H9 (cell line): ENCODE measurements at regions not wholly inside any gene's neighbourhood (a gene's known extent, or its start where the extent isn't known, plus 50 kb on each side); places are given as distances from the start of the nearest gene placed in this dataset.
A peak's percentile ranks its signal among the peaks of the same experiment; 100 is the strongest.

Experiments
- DNase-seq: peaks from one replicate; pipeline ENCODE4 v3.0.0-alpha.2; 2017
- H2AFZ ChIP-seq: one replicate; pipeline ENCODE4 v1.6.1; 2013; ENCODE audit warnings: mild to moderate bottlenecking, low read length, control low read depth, moderate library complexity
- H2AK5ac ChIP-seq: 2 replicates; pipeline ENCODE4 v1.6.1; 2013; ENCODE audit warnings: low read length, control low read depth, mixed read lengths; ENCODE audit not compliant: insufficient read length
- H2BK120ac ChIP-seq: one replicate; pipeline ENCODE4 v1.6.1; 2013; ENCODE audit warnings: low read depth, mild to moderate bottlenecking, low read length, control low read depth, inconsistent platforms; ENCODE audit not compliant: poor library complexity, severe bottlenecking
- H2BK12ac ChIP-seq: 2 replicates; pipeline ENCODE4 v1.6.1; 2013; ENCODE audit warnings: low read length, control low read depth, mixed read lengths, low read depth; ENCODE audit not compliant: insufficient read length
- H2BK15ac ChIP-seq: 2 replicates; pipeline ENCODE4 v1.6.1; 2013; ENCODE audit warnings: low read depth, low read length, control low read depth
- H2BK20ac ChIP-seq: one replicate; pipeline ENCODE4 v1.6.1; 2013; ENCODE audit warnings: low read depth, mild to moderate bottlenecking, low read length, control low read depth, inconsistent platforms; ENCODE audit not compliant: poor library complexity, severe bottlenecking
- H2BK5ac ChIP-seq: 2 replicates; pipeline ENCODE4 v1.6.1; 2013; ENCODE audit warnings: low read length, control low read depth, mixed read lengths; ENCODE audit not compliant: insufficient read length
- H3K14ac ChIP-seq: 2 replicates; pipeline ENCODE4 v1.6.1; 2013; ENCODE audit warnings: low read length, control low read depth; ENCODE audit not compliant: insufficient read depth
- H3K18ac ChIP-seq: 2 replicates; pipeline ENCODE4 v1.6.1; 2013; ENCODE audit warnings: low read depth, mild to moderate bottlenecking, mixed read lengths, low read length, control low read depth; ENCODE audit not compliant: insufficient read length
- H3K23ac ChIP-seq: 2 replicates; pipeline ENCODE4 v1.6.1; 2013; ENCODE audit warnings: low read length, control low read depth, mixed read lengths, low read depth; ENCODE audit not compliant: insufficient read length
- H3K23me2 ChIP-seq: 2 replicates; pipeline ENCODE4 v1.6.1; 2013; ENCODE audit warnings: low read depth, mild to moderate bottlenecking, mixed read lengths, low read length, control low read depth; ENCODE audit not compliant: insufficient read length, poor library complexity, severe bottlenecking
- H3K27ac ChIP-seq: 2 replicates; pipeline ENCODE4 v1.5.1; 2013; ENCODE audit warnings: low read length, control low read depth, mixed read lengths, low read depth; ENCODE audit not compliant: insufficient read length
- H3K27me3 ChIP-seq: 2 replicates; pipeline ENCODE4 v1.6.1; 2013; ENCODE audit warnings: low read length, control low read depth, inconsistent platforms; ENCODE audit not compliant: insufficient read depth
- H3K4ac ChIP-seq: 2 replicates; pipeline ENCODE4 v1.6.1; 2013; ENCODE audit warnings: low read depth, mild to moderate bottlenecking, control low read depth, inconsistent platforms, low read length, moderate library complexity
- H3K4me1 ChIP-seq: 2 replicates; pipeline ENCODE4 v1.6.1; 2013; ENCODE audit warnings: low read length, control low read depth, inconsistent platforms; ENCODE audit not compliant: insufficient read depth
- H3K4me2 ChIP-seq: 2 replicates; pipeline ENCODE4 v1.6.1; 2013; ENCODE audit warnings: low read length, control low read depth, mixed read lengths; ENCODE audit not compliant: insufficient read length, insufficient read depth
- H3K56ac ChIP-seq: 2 replicates; pipeline ENCODE4 v1.6.1; 2013; ENCODE audit warnings: low read depth, mild to moderate bottlenecking, mixed read lengths, low read length, control low read depth; ENCODE audit not compliant: insufficient read length
- H3K79me1 ChIP-seq: 2 replicates; pipeline ENCODE4 v1.6.1; 2013; ENCODE audit warnings: low read depth, mild to moderate bottlenecking, moderate library complexity, low read length, control low read depth, inconsistent platforms; ENCODE audit not compliant: insufficient read depth, poor library complexity, severe bottlenecking
- H3K79me2 ChIP-seq: 2 replicates; pipeline ENCODE4 v1.6.1; 2013; ENCODE audit warnings: low read length, control low read depth, inconsistent platforms; ENCODE audit not compliant: insufficient read depth
- H3K9ac ChIP-seq: 2 replicates; pipeline ENCODE4 v1.6.1; 2013; ENCODE audit warnings: low read length, control low read depth, mixed read lengths; ENCODE audit not compliant: insufficient read length; ENCODE audit errors: extremely low read depth
- H3K9me3 ChIP-seq: one replicate; pipeline ENCODE4 v1.6.1; 2013; ENCODE audit warnings: low read depth, low read length, inconsistent platforms; ENCODE audit not compliant: control insufficient read depth
- H3T11ph ChIP-seq: one replicate; pipeline ENCODE4 v1.6.1; 2013; ENCODE audit warnings: mild to moderate bottlenecking, low read length, control low read depth, inconsistent platforms
- H4K20me1 ChIP-seq: one replicate; pipeline ENCODE4 v1.6.1; 2013; ENCODE audit not compliant: control insufficient read depth, insufficient read length, insufficient read depth
- H4K5ac ChIP-seq: 2 replicates; pipeline ENCODE4 v1.6.1; 2013; ENCODE audit warnings: low read depth, mild to moderate bottlenecking, mixed read lengths, low read length, control low read depth; ENCODE audit not compliant: insufficient read length
- H4K8ac ChIP-seq: replicated peaks from 2 replicates; pipeline ENCODE4 v1.6.1; 2013; ENCODE audit warnings: low read length, control low read depth, mixed read lengths, low read depth; ENCODE audit not compliant: insufficient read length
- H4K91ac ChIP-seq: 2 replicates; pipeline ENCODE4 v1.6.1; 2013; ENCODE audit warnings: low read depth, mild to moderate bottlenecking, moderate library complexity, mixed read lengths, low read length, control low read depth; ENCODE audit not compliant: insufficient read length
- H3K27ac Mint-ChIP-seq, 3 experiments: 2 replicates in 2 of 3; 3 replicates in 1 of 3; pipeline ENCODE4 v1.8.0; 2020 to 2021; ENCODE audit warnings: mixed read lengths in 3 of 3, mild to moderate bottlenecking in 1 of 3, moderate library complexity in 1 of 3
- H3K27me3 Mint-ChIP-seq: 2 replicates; pipeline ENCODE4 v1.8.0; 2021; ENCODE audit warnings: low read depth, mild to moderate bottlenecking, moderate library complexity, mixed read lengths
- H3K36me3 Mint-ChIP-seq, 3 experiments: 2 replicates in 2 of 3; 3 replicates in 1 of 3; pipeline ENCODE4 v1.8.0; 2020 to 2021; ENCODE audit warnings: low read depth in 3 of 3, mixed read lengths in 3 of 3; ENCODE audit not compliant: insufficient read depth in 1 of 3
- H3K4me1 Mint-ChIP-seq, 2 experiments: 2 replicates each; pipeline ENCODE4 v1.8.0; 2020; ENCODE audit warnings: mixed read lengths in 2 of 2
- H3K4me3 Mint-ChIP-seq, 2 experiments: 2 replicates in 1 of 2; 3 replicates in 1 of 2; pipeline ENCODE4 v1.8.0; 2020 to 2021; ENCODE audit warnings: mild to moderate bottlenecking in 2 of 2, mixed read lengths in 2 of 2, moderate library complexity in 1 of 2
- H3K9me3 Mint-ChIP-seq, 2 experiments: 2 replicates in 1 of 2; 3 replicates in 1 of 2; pipeline ENCODE4 v1.8.0; 2020; ENCODE audit warnings: mild to moderate bottlenecking in 2 of 2, mixed read lengths in 2 of 2, moderate library complexity in 1 of 2
- CTCF ChIP-seq: fragments of 200-600 bp; sonication (generic); conservative IDR thresholded peaks from 3 replicates; pipeline ENCODE4 v1.8.0; 2021; ENCODE audit warnings: antibody characterized with exemption, mild to moderate bottlenecking
- WGBS: extraction: QIAGEN DNeasy Blood & Tissue Kit; methylation state at CpG from one replicate; pipeline ENCODE4 v1.1.7; 2013; ENCODE audit warnings: missing lambda C conversion rate, low lambda C conversion rate, mixed read lengths; ENCODE audit not compliant: insufficient read length; ENCODE audit errors: extremely low coverage; 5-methylcytosine and 5-hydroxymethylcytosine counted together

GRCh38 chr17:77354420-77354669 lies 213.6 kb downstream of the SEC14L1 start:
- peak overlapping the region; percentile 41; the same call in 1 of the 2 replicates for H3K14ac ChIP-seq
- H2BK5ac ChIP-seq, result no peak overlapping the region
- no peaks in the 10 kb centered on the region for H3K23me2 ChIP-seq
- Mint-ChIP-seq H3K27ac (0 out of 7 replicates have a peak overlapping the region, but pooled peaks of 1 of the 3 experiments have one; percentile 39), H3K4me1 (peaks cover 19 to 27% of the 10 kb centered on the region in 2 experiments), H3K36me3 (peaks cover 10 to 14% (median 11%) of the 10 kb centered on the region in 3 experiments; a peak in 6 of 7 replicates), H3K27me3 (peaks cover 5% of the 10 kb centered on the region; the same call in 1 of the 2 replicates), H3K9me3 (peaks cover 12 to 18% of the 10 kb centered on the region in 2 experiments), H3K4me3 (no peak overlapping the region)
- H3K27ac ChIP-seq, result no peak overlapping the region
- H3K4ac ChIP-seq, result no peak overlapping the region
- H3K23ac ChIP-seq, result no peak overlapping the region
- H3K79me2 ChIP-seq, result no peaks in the 10 kb centered on the region
- no peak overlapping the region for H3K9ac ChIP-seq
- no peak overlapping the region for H2BK20ac ChIP-seq
- no peak overlapping the region for H4K8ac ChIP-seq
- H3K56ac ChIP-seq, result no peak overlapping the region
- H3K4me1 ChIP-seq, result no peaks in the 10 kb centered on the region; the same call in 1 of the 2 replicates
- no peak for DNase-seq
- H3K4me2 ChIP-seq, result no peak overlapping the region
- TF ChIP-seq CTCF, result no peak
- H2AFZ ChIP-seq, result no peak overlapping the region
- no peak overlapping the region for H3K18ac ChIP-seq
- no peak overlapping the region for H2BK12ac ChIP-seq
- peaks cover 1% of the 10 kb centered on the region for H3K79me1 ChIP-seq
- H4K20me1 ChIP-seq, result no peaks in the 10 kb centered on the region
- H4K91ac ChIP-seq, result no peak overlapping the region
- H4K5ac ChIP-seq, result no peak overlapping the region
- no peak overlapping the region for H2BK120ac ChIP-seq
- no peak overlapping the region for H2BK15ac ChIP-seq
- H3T11ph ChIP-seq, result no peak overlapping the region
- no peaks in the 10 kb centered on the region for H3K27me3 ChIP-seq
- WGBS, result no CpG with 5 or more reads among the region's 5 CpGs
- no peaks in the 10 kb centered on the region for H3K9me3 ChIP-seq
- H2AK5ac ChIP-seq, result no peak overlapping the region
